ENCODE measurements at regions not wholly inside any gene's neighbourhood (a gene's known extent, or its start where the extent isn't known, plus 50 kb on each side); places are given as distances from the start of the nearest gene placed in this dataset.

DNA sequence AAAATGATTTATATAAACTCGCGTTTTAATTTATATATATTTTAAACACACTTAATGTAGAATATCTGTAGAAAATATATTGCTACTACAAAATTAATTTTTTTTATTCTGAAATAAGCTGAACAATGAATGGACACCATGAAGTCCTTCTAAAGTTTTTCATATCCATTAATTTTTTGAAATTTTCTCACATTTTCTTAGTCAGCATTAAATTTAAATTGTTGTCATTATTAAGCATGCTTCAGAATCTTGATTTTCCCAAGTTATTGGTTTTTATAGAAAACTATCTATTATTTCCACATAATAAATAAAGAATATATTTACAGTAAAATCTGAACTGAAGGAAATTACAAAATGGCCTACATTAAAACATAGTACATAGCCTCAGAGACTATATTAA lies 1314.9 kb upstream of the CDH6 start:
- ATAC-seq: no peak
- no peak for TF ChIP-seq SNAI2 (CRISPR knock-in tag; IDR thresholded peaks at IDR 0.05)
- no peak for TF ChIP-seq CSDC2 (CRISPR knock-in tag; IDR thresholded peaks at IDR 0.05)
- TF ChIP-seq ZNF565 (CRISPR knock-in tag; conservative IDR thresholded peaks at IDR 0.05; ENCODE audit: low read depth): no peak
- no peak for TF ChIP-seq OSR1 (CRISPR knock-in tag; IDR thresholded peaks at IDR 0.05)
- TF ChIP-seq, protein P1, sequence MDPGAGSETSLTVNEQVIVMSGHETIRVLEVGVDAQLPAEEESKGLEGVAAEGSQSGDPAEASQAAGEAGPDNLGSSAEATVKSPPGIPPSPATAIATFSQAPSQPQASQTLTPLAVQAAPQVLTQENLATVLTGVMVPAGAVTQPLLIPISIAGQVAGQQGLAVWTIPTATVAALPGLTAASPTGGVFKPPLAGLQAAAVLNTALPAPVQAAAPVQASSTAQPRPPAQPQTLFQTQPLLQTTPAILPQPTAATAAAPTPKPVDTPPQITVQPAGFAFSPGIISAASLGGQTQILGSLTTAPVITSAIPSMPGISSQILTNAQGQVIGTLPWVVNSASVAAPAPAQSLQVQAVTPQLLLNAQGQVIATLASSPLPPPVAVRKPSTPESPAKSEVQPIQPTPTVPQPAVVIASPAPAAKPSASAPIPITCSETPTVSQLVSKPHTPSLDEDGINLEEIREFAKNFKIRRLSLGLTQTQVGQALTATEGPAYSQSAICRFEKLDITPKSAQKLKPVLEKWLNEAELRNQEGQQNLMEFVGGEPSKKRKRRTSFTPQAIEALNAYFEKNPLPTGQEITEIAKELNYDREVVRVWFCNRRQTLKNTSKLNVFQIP (CRISPR knock-in tag; IDR thresholded peaks at IDR 0.05; ENCODE audit: borderline replicate concordance, low read depth): no peak
- no peak for TF ChIP-seq BACH2 (CRISPR knock-in tag; IDR thresholded peaks at IDR 0.05; ENCODE audit: borderline replicate concordance)
- TF ChIP-seq ZFP3 (CRISPR knock-in tag; IDR thresholded peaks at IDR 0.05): no peak
- TF ChIP-seq ZFP30 (CRISPR knock-in tag; IDR thresholded peaks at IDR 0.05): no peak
- no peak for TF ChIP-seq ARNTL (CRISPR knock-in tag; IDR thresholded peaks at IDR 0.05; ENCODE audit: borderline replicate concordance, low read depth)
- no peak for TF ChIP-seq ZNF8 (CRISPR knock-in tag; IDR thresholded peaks at IDR 0.05)
- TF ChIP-seq TOX (CRISPR knock-in tag; IDR thresholded peaks at IDR 0.05; ENCODE audit: borderline replicate concordance): no peak
- TF ChIP-seq ISL1 (CRISPR knock-in tag; IDR thresholded peaks at IDR 0.05): no peak
- TF ChIP-seq, protein P2, sequence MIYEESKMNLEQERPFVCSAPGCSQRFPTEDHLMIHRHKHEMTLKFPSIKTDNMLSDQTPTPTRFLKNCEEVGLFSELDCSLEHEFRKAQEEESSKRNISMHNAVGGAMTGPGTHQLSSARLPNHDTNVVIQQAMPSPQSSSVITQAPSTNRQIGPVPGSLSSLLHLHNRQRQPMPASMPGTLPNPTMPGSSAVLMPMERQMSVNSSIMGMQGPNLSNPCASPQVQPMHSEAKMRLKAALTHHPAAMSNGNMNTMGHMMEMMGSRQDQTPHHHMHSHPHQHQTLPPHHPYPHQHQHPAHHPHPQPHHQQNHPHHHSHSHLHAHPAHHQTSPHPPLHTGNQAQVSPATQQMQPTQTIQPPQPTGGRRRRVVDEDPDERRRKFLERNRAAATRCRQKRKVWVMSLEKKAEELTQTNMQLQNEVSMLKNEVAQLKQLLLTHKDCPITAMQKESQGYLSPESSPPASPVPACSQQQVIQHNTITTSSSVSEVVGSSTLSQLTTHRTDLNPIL (CRISPR knock-in tag; IDR thresholded peaks at IDR 0.05; ENCODE audit: low read depth): no peak
- TF ChIP-seq ZC3H10 (CRISPR knock-in tag; IDR thresholded peaks at IDR 0.05): no peak

DNA sequence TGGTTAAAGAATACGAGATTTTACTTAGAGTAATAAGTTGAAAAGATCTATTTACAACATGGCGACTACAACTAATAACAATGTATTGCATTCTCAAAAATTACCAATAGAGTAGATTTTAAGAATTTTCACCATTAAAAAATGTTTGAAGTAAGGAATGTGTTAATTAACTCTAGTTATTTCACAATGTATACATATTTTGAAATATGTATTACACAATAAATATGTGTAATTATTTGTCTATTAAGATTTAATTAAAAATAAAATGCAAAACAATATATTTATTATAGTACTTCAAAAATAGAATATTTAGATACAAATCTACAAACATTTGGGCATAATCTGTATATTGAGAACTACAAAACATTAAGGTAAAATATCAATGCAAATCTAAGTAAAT lies 1326.3 kb upstream of the CDH6 start:
- TF ChIP-seq, protein P3, sequence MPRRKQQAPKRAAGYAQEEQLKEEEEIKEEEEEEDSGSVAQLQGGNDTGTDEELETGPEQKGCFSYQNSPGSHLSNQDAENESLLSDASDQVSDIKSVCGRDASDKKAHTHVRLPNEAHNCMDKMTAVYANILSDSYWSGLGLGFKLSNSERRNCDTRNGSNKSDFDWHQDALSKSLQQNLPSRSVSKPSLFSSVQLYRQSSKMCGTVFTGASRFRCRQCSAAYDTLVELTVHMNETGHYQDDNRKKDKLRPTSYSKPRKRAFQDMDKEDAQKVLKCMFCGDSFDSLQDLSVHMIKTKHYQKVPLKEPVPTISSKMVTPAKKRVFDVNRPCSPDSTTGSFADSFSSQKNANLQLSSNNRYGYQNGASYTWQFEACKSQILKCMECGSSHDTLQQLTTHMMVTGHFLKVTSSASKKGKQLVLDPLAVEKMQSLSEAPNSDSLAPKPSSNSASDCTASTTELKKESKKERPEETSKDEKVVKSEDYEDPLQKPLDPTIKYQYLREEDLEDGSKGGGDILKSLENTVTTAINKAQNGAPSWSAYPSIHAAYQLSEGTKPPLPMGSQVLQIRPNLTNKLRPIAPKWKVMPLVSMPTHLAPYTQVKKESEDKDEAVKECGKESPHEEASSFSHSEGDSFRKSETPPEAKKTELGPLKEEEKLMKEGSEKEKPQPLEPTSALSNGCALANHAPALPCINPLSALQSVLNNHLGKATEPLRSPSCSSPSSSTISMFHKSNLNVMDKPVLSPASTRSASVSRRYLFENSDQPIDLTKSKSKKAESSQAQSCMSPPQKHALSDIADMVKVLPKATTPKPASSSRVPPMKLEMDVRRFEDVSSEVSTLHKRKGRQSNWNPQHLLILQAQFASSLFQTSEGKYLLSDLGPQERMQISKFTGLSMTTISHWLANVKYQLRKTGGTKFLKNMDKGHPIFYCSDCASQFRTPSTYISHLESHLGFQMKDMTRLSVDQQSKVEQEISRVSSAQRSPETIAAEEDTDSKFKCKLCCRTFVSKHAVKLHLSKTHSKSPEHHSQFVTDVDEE (CRISPR knock-in tag; IDR thresholded peaks at IDR 0.05): no peak
- TF ChIP-seq, protein P2 (CRISPR knock-in tag; IDR thresholded peaks at IDR 0.05; ENCODE audit: low read depth): no peak
- TF ChIP-seq BACH2 (CRISPR knock-in tag; IDR thresholded peaks at IDR 0.05; ENCODE audit: borderline replicate concordance) (no peak), CSDC2 (CRISPR knock-in tag; IDR thresholded peaks at IDR 0.05) (no peak), SNAI2 (CRISPR knock-in tag; IDR thresholded peaks at IDR 0.05) (no peak), ESRRG (CRISPR knock-in tag; IDR thresholded peaks at IDR 0.05) (no peak), ZFP30 (CRISPR knock-in tag; IDR thresholded peaks at IDR 0.05) (no peak), ZNF8 (CRISPR knock-in tag; IDR thresholded peaks at IDR 0.05) (no peak), ZNF70 (CRISPR knock-in tag; IDR thresholded peaks at IDR 0.05) (no peak), TOX (CRISPR knock-in tag; IDR thresholded peaks at IDR 0.05; ENCODE audit: borderline replicate concordance) (no peak), PPARA (CRISPR knock-in tag; IDR thresholded peaks at IDR 0.05; ENCODE audit: borderline replicate concordance) (no peak), ZNF565 (CRISPR knock-in tag; conservative IDR thresholded peaks at IDR 0.05; ENCODE audit: low read depth) (no peak), ARNTL (CRISPR knock-in tag; IDR thresholded peaks at IDR 0.05; ENCODE audit: borderline replicate concordance, low read depth) (no peak), RARB (CRISPR knock-in tag; IDR thresholded peaks at IDR 0.05) (no peak), OSR1 (CRISPR knock-in tag; IDR thresholded peaks at IDR 0.05) (no peak), ZC3H10 (CRISPR knock-in tag; IDR thresholded peaks at IDR 0.05) (no peak), ISL1 (CRISPR knock-in tag; IDR thresholded peaks at IDR 0.05) (no peak)
- TF ChIP-seq, protein P4, sequence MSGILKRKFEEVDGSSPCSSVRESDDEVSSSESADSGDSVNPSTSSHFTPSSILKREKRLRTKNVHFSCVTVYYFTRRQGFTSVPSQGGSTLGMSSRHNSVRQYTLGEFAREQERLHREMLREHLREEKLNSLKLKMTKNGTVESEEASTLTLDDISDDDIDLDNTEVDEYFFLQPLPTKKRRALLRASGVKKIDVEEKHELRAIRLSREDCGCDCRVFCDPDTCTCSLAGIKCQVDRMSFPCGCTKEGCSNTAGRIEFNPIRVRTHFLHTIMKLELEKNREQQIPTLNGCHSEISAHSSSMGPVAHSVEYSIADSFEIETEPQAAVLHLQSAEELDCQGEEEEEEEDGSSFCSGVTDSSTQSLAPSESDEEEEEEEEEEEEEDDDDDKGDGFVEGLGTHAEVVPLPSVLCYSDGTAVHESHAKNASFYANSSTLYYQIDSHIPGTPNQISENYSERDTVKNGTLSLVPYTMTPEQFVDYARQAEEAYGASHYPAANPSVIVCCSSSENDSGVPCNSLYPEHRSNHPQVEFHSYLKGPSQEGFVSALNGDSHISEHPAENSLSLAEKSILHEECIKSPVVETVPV (CRISPR knock-in tag; IDR thresholded peaks at IDR 0.05): no peak
- TF ChIP-seq, protein P1 (CRISPR knock-in tag; IDR thresholded peaks at IDR 0.05; ENCODE audit: borderline replicate concordance, low read depth): no peak
- ATAC-seq: no peak

Measured in SK-N-SH treated with all-trans-retinoic acid at 6 μM for 48 hours (cell line).